Lung (tissue), 11 donors: ENCODE measurements at regions not wholly inside any gene's neighbourhood (a gene's known extent, or its start where the extent isn't known, plus 50 kb on each side); places are given as distances from the start of the nearest gene placed in this dataset.

Experiments used
- ATAC-seq: fragments of 200-7000 bp; cut with Tn5 transposase; one replicate; pipeline ENCODE4 v1.9.1; 2020; ENCODE audit warnings: moderate number of reproducible peaks; ENCODE audit not compliant: insufficient read depth, low FRiP score
- DNase-seq, 3 donors: peaks; one replicate each; pipeline ENCODE4 v3.0.0-alpha.2; 2013 to 2017
- H3K27ac ChIP-seq, 2 donors: one replicate each; pipeline ENCODE4 v1.5.1; 2013; ENCODE audit warnings: mild to moderate bottlenecking in 2 of 2, moderate library complexity in 2 of 2, control low read depth in 1 of 2, inconsistent platforms in 1 of 2, low read depth in 1 of 2, low read length in 1 of 2
- H3K27me3 ChIP-seq, 3 donors: one replicate each; pipeline ENCODE4 v1.5.1; 2013; ENCODE audit warnings: low read length in 2 of 3; ENCODE audit not compliant: control insufficient read depth in 3 of 3, insufficient read depth in 3 of 3
- H3K36me3 ChIP-seq, 4 donors: one replicate each; pipeline ENCODE4 v1.5.1; 2013; ENCODE audit warnings: low read length in 4 of 4, mild to moderate bottlenecking in 1 of 4, moderate library complexity in 1 of 4; ENCODE audit not compliant: control insufficient read depth in 4 of 4, insufficient read depth in 4 of 4
- H3K4me1 ChIP-seq, 5 donors: one replicate each; pipeline ENCODE4 v1.5.1; 2013; ENCODE audit warnings: low read length in 5 of 5, mild to moderate bottlenecking in 2 of 5, moderate library complexity in 1 of 5; ENCODE audit not compliant: control insufficient read depth in 5 of 5, insufficient read depth in 5 of 5
- H3K4me3 ChIP-seq: one replicate; pipeline ENCODE4 v1.5.1; 2013; ENCODE audit warnings: mild to moderate bottlenecking, control low read depth, moderate library complexity
- H3K9ac ChIP-seq, 2 donors: one replicate each; pipeline ENCODE4 v1.5.1; 2013; ENCODE audit warnings: low read length in 2 of 2, control low read depth in 1 of 2; ENCODE audit not compliant: insufficient read depth in 1 of 2
- H3K9me3 ChIP-seq, 4 donors: one replicate each; pipeline ENCODE4 v1.5.1; 2013; ENCODE audit warnings: low read length in 3 of 4, mild to moderate bottlenecking in 1 of 4, moderate library complexity in 1 of 4; ENCODE audit not compliant: control insufficient read depth in 4 of 4, insufficient read depth in 3 of 4
- CTCF ChIP-seq: IDR thresholded peaks from 2 replicates; pipeline ENCODE4 v1.5.1; 2012; ENCODE audit warnings: mild to moderate bottlenecking; ENCODE audit errors: control extremely low read depth, extremely low read depth
- WGBS, 2 donors: extraction: QIAGEN DNeasy Blood & Tissue Kit; methylation state at CpG; one replicate each; pipeline ENCODE4 v1.1.7; 2013; 5-methylcytosine and 5-hydroxymethylcytosine counted together
- donor health status: control.
- donor health status: control.
- donor health status: Bipolar disorder and iron deficiency.
- donor health status: healthy.
- donor health status: DM: yes; HTN: yes; CAD: no.

GRCh38 chr4:3865986-3866812 is 100.0 kb downstream of the ADRA2C start:
- peaks cover 0 to 4% (median 0%) of the 10 kb centered on the region in 4 donors for H3K9me3 ChIP-seq
- H3K9ac ChIP-seq, result no peak overlapping the region
- 88 to 93% methylated on average over 24 of the region's 24 CpGs for WGBS, 2 donors
- H3K27ac ChIP-seq, result no peak overlapping the region
- H3K4me1 ChIP-seq, result no peaks in the 10 kb centered on the region
- no peak for ATAC-seq
- TF ChIP-seq CTCF, result no peak
- H3K27me3 ChIP-seq, result peaks cover 0 to 32% (median 14%) of the 10 kb centered on the region in 3 donors
- no peaks in the 10 kb centered on the region for H3K36me3 ChIP-seq
- H3K4me3 ChIP-seq, result no peak overlapping the region
- DNase-seq, result no peak

DNA sequence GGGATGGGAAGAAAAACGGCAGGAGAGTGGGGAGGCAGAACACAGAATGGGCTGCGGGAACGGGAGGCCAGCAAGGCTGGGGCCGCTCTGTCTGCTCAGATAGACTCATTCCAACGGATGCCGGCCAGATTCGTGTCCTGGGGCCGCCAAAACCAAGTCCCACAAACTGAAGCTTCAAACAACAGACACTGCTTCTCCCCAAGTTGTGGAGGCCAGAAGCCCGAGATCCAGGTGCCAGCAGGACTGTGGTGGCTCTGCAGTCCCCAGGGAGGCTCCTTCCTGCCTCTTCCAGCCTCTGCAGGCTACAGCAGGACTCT is 100.6 kb downstream of the ADRA2C start:
- WGBS, 2 donors, result 84 to 91% methylated on average over 9 of the region's 9 CpGs
- peaks cover 0 to 33% (median 10%) of the 10 kb centered on the region in 3 donors for H3K27me3 ChIP-seq

DNA sequence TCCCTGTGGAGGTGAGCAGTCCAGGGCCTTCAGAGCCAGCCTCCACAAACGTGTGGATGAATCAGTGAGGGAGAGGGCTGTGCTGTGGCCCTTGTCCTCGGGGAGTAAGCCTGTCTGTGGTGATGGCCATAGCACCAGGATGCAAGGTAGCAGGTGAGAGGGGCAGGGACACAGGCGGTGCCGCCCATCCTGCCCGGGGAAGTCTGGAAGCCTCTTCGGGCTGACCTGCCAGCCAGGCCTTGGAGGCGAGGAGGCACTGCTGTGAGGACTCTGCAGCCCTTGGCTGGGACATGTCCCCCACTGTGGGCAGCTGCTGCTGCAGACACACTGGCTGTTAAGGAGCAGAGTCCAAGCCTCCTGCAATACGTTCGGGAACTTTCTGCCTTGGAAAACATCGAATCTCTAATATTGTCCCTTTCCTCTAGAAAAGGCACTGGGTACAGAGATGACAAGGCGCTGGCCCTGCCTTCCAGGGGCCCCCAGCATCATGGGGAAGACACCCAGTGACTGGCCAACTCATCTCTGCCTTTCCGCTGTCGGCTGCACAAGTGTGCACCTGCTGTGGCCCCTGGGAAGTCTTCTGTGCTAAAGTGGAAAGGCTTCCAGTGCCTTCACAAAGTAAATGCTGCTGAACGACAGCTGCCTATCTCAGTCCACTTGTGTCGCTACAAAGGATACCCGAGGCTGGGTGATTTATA is 101.4 kb downstream of the ADRA2C start:
- Histone ChIP-seq H3K27ac (no peak overlapping the region), H3K27me3 (peaks cover under 1 to 35% (median 11%) of the 10 kb centered on the region in 3 donors), H3K4me3 (no peak overlapping the region), H3K4me1 (no peaks in the 10 kb centered on the region), H3K36me3 (no peaks in the 10 kb centered on the region), H3K9ac (no peak overlapping the region), H3K9me3 (peaks cover 0 to 4% (median 0%) of the 10 kb centered on the region in 4 donors)
- no peak for DNase-seq
- ATAC-seq, result no peak
- 91 to 93% methylated on average over 16 of the region's 16 CpGs for WGBS, 2 donors
- TF ChIP-seq CTCF, result no peak

More for the DNA sequence above, 100.6 kb downstream of the ADRA2C start:
- ATAC-seq (no peak), DNase-seq (no peak)
- TF ChIP-seq CTCF, result no peak
- Histone ChIP-seq H3K4me3 (no peak overlapping the region), H3K9ac (no peak overlapping the region), H3K27ac (no peak overlapping the region), H3K4me1 (no peaks in the 10 kb centered on the region), H3K36me3 (no peaks in the 10 kb centered on the region), H3K9me3 (peaks cover 0 to 4% (median 0%) of the 10 kb centered on the region in 4 donors)
